ENCODE measurements at regions not wholly inside any gene's neighbourhood (a gene's known extent, or its start where the extent isn't known, plus 50 kb on each side); places are given as distances from the start of the nearest gene placed in this dataset.

- no peak for TF ChIP-seq MYC (IDR thresholded peaks at IDR 0.05; ENCODE audit: low read depth, low read length)
- no peak for TF ChIP-seq CTCF (IDR thresholded peaks at IDR 0.05; ENCODE audit: low read depth, low read length)
- TF ChIP-seq MAX (IDR thresholded peaks at IDR 0.05; ENCODE audit: low read depth, low read length): no peak
- no peak for TF ChIP-seq POLR2A (IDR thresholded peaks at IDR 0.05; ENCODE audit: extremely low read depth, insufficient read length)
- no peak for DNase-seq (ENCODE audit: low read depth)
- no peak overlapping the region for H3K4me3 ChIP-seq (ENCODE audit: low read depth, low read length)
These were observed 82.1 kb upstream of the PAK3 start for GRCh38 chrX:111013778-111014455.

GRCh38 chrX:111010111-111010510 lies 85.9 kb upstream of the PAK3 start:
- TF ChIP-seq MAX (IDR thresholded peaks at IDR 0.05; ENCODE audit: low read depth, low read length) (no peak), MYC (IDR thresholded peaks at IDR 0.05; ENCODE audit: low read depth, low read length) (no peak), CTCF (IDR thresholded peaks at IDR 0.05; ENCODE audit: low read depth, low read length) (no peak), POLR2A (IDR thresholded peaks at IDR 0.05; ENCODE audit: extremely low read depth, insufficient read length) (no peak)
- no peak overlapping the region for H3K4me3 ChIP-seq (ENCODE audit: low read depth, low read length)
- DNase-seq (ENCODE audit: low read depth): no peak

- DNase-seq (ENCODE audit: low read depth): no peak
- no peak overlapping the region for H3K4me3 ChIP-seq (ENCODE audit: low read depth, low read length)
- TF ChIP-seq MYC (IDR thresholded peaks at IDR 0.05; ENCODE audit: low read depth, low read length) (no peak), MAX (IDR thresholded peaks at IDR 0.05; ENCODE audit: low read depth, low read length) (no peak), POLR2A (IDR thresholded peaks at IDR 0.05; ENCODE audit: extremely low read depth, insufficient read length) (no peak), CTCF (IDR thresholded peaks at IDR 0.05; ENCODE audit: low read depth, low read length) (no peak)
These were observed 86.7 kb upstream of the PAK3 start for GRCh38 chrX:111009256-111009655.

GRCh38 chrX:111008126-111008525 lies 87.9 kb upstream of the PAK3 start:
- no peak for DNase-seq (ENCODE audit: low read depth)
- no peak overlapping the region for H3K4me3 ChIP-seq (ENCODE audit: low read depth, low read length)
- TF ChIP-seq MAX (IDR thresholded peaks at IDR 0.05; ENCODE audit: low read depth, low read length) (no peak), CTCF (IDR thresholded peaks at IDR 0.05; ENCODE audit: low read depth, low read length) (no peak), MYC (IDR thresholded peaks at IDR 0.05; ENCODE audit: low read depth, low read length) (no peak)

- DNase-seq (ENCODE audit: low read depth): no peak
- TF ChIP-seq MYC (IDR thresholded peaks at IDR 0.05; ENCODE audit: low read depth, low read length) (no peak), CTCF (IDR thresholded peaks at IDR 0.05; ENCODE audit: low read depth, low read length) (no peak), MAX (IDR thresholded peaks at IDR 0.05; ENCODE audit: low read depth, low read length) (no peak), POLR2A (IDR thresholded peaks at IDR 0.05; ENCODE audit: extremely low read depth, insufficient read length) (no peak)
These were observed 88.8 kb upstream of the PAK3 start for GRCh38 chrX:111007238-111007637.

More at GRCh38 chrX:111007238-111007637, 88.8 kb upstream of the PAK3 start:
- no peak overlapping the region for H3K4me3 ChIP-seq (ENCODE audit: low read depth, low read length)

Measured in NB4 (cell line).